HG03354 (cell line): ENCODE measurements at regions not wholly inside any gene's neighbourhood (a gene's known extent, or its start where the extent isn't known, plus 50 kb on each side); places are given as distances from the start of the nearest gene placed in this dataset.

Source experiments
- ATAC-seq: cut with Tn5 transposase; IDR thresholded peaks from one replicate; pipeline ENCODE4 v1.9.1; 2021; ENCODE audit warnings: mild to moderate bottlenecking; ENCODE audit not compliant: unreplicated experiment, poor library complexity, severe bottlenecking

DNA sequence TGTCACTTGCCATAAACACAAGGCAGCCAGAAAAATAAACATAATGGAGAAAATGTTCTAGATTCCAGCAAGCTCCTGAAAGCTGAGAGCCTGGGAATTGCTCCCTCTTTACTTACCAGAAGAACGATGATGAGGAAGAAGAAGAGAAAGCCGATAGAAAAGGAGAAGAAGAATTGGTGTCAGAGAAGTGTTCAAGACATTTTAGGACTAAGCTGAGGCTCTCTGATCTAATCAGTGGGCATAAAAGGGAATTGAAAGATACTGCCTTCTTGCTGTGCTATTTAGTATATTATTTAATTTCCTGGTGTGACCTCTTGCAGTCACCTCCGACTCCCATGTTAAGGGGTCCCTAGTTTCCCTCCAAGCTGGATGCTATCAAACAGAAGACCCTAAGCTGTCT lies 316.6 kb upstream of the JARID2 start:
- ATAC-seq, result no peak

DNA sequence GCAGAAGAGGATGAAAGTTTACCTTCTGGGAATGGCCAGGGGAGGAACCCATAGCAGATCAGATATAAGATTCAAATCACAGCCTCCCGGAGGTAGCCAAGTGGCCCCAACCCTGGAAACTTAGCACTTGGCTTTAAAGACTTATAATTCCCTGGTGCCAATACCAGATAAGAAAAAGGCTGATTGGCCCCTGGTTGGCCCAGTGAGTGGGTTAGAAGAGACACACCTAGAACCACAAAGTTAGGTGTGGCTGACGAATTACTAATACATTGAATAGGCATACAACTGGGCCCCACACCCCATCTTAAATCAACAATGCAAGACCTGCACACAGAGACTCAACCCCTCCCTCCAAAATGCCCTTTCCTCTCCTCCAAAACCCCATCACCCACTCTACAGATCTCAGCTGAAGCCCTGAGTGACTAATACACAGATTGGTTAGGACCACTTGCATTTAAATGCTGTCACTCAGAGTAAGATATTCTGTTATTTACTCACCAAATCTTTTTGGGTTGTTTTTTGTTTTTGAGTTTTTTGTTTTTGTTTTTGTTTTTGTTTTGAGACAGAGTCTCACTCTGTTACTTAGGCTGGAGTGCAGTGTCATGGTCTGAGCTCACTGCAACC lies 315.4 kb upstream of the JARID2 start:
- no peak for ATAC-seq

DNA sequence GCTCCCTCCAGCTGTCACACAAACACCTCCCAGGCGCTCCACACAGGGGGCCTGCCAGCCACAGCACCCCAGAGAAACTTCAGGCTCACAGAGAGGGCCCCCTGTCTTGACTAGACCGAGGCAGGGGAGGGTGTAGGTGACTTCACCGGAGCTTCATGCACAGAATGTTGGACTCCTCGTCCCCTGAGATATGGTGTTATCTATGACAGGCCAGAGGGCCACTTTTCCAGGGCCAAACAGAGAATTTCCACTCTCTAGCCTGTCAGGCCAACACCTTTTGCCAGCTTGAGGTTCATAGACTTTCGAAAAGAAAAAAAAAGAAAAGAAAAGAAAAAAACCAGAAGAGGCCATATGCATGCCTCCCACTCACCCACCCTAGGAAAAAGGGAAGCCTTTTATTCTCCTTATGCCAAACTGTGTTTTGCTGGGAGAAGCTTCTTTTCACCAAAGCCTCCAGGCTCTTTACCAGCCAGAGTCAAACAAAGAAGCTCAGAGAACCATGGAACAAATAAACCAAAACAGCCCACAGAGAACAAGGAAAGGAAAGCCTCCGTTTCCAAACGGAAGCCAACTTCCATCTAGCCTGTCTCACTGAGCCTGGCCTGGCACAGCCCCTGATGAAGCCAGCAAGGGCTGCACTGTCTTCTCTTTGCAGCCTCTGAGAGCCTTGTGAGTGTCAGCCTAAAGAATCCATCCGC lies 313.2 kb upstream of the JARID2 start:
- ATAC-seq, result no peak

DNA sequence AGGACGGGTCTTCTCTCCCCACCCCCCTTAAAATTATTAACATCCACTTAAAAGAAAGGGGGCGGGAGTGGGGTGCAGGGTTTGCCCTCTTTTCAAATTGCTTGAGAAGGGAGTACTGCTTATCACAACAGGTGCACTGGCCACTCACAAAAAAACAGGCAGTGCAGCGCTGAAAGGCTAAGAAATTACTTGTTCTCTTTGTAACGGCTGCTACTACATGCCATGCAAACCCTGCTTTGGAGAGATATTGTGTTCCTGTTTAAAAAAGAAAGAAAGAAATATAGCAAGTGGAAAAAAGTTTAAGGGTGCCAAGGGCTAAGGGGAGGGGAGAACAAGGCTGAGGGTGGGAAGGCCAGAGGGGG lies 312.7 kb upstream of the JARID2 start:
- ATAC-seq, result no peak

DNA sequence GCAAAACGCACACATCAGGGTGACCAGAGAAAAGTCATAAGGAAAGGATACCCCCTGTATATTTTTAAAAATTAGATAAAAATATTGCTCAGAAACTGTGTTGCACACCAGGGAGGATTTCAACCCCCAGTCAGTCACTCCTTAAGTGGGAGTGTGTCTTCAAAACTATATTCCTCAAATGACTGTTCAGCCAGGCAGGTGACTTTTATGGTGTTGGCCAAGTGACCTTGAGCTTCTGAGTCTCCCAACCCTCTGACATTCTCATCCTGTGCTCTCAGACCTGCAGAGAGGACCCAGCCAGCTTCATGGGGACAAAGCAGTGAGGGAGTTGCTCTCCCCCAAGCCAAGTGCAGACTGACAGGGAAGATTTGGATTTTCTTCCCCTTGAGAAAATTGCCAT lies 311.9 kb upstream of the JARID2 start:
- ATAC-seq, result no peak

DNA sequence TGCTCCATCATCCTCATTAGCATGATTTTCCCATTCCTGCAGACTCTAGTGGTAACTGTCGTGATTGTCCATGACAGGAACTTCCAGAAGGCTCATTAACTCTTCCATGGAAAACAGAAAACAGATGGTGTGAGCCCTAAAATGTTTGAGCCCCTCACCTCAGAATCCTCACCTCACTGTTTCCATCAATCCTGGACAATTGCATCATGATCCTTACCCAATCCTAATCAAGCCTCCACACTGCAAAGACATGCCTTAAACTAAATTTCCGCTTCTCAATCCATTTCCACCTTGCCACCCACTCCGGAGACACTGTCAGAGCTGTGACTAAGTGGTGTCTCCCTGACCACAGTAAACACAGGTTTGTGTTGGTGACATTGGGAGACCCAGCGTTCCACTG lies 311.0 kb upstream of the JARID2 start:
- no peak for ATAC-seq

DNA sequence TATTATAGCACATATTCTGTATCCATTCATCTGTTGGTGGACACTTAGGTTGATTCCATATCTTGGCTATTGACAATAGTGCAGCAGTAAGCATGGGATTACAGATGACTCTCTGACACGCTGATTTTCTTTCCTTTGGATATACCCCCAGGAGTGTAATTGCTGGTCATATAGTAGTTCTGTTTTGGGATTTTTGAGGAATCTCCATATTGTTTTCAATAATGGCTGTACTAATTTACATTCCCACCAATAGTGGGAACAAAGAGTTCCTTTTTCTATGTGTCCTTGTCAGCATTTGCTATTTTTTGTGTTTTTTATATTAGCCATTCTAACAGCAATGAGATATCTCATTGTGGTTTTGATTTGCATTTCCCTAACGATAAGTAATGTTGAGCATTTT lies 309.0 kb upstream of the JARID2 start:
- no peak for ATAC-seq

DNA sequence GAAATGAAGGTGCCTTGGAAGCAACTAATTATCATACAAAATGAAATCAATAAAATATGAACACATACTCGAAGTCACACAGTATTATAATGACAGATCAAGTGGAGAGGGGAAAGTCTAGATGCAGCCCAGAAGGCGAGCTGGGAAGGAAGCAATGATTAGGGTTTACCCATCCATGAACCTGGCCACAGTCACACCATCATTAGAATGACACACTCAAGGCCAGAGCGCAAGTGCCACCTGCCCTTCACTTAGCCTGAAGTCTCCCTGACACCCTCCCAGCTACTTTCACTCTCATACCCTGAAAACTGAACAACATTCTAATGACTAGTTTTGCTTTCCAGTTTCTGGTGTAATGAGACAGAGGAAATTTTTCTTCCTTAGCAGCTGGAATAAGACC lies 302.8 kb upstream of the JARID2 start:
- no peak for ATAC-seq

DNA sequence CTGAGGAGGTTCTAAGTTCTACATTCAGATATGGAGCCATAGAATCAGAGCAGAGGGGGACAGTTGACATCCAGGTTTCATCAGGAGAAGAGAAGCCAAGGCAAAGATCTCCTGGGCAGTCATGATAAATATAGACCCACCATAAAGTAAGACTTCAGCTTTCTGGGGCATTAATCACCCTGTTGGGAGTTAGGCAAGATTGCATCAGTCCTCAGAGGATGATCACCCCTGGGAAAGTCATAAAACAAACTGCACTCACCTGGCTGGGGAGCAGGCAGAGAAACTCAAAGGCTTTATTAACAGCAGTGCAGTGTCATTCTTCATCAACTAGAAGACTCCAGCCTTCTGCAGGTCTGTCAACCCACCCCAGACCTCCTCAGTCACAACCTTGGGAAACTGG lies 301.3 kb upstream of the JARID2 start:
- no peak for ATAC-seq

DNA sequence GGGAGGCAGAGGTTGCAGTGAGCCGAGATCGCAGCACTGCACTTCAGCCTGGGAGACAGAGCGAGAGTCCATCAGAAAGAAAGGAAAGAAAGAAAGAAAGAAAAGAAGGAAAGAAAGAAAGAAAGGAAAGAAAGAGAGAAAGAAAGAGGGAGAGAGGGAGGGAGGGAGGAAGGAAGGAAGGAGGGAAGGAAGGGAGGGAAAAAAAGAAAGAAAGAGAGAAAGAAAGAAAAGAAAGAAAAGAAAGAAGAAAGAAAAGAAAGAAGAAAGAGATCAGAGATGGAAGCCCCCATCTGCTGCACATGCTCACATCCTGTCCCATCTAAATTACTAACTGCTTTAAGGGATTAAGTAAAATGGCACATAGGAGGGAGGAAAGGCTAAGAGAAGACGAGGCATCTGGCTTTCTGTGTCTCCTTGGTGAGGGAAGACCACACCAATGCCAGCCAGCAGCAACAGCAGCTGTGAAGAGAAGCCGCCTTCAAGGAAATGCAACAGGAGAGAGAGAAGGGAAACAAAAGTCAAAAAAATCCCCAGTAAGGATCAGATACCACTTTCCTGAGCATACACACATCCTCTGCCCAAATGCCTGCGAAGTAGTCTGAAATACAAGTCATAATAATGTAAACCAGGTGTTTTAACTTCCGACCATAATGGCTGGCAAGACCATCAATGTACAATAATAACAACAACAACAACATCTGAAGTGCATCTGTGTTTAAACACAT lies 300.2 kb upstream of the JARID2 start:
- ATAC-seq, result no peak

DNA sequence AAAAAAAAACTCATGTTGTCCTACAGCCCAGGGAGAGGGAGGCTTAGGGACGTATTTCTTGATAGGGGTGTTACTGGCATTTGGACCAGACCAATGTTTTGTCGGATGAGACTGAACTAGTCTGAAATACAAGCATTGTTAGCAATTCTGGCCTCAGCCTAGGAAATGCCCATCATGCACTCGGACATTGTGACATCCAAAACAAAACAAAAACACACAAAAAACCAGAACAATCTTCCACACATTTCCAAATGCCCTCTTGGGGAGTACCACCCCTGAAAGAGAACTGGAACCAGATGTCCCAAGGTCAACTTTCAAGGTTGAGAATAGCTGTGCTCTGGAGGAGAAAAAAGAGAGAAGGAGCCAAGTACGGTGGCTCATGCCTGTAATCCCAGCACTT lies 299.1 kb upstream of the JARID2 start:
- no peak for ATAC-seq

DNA sequence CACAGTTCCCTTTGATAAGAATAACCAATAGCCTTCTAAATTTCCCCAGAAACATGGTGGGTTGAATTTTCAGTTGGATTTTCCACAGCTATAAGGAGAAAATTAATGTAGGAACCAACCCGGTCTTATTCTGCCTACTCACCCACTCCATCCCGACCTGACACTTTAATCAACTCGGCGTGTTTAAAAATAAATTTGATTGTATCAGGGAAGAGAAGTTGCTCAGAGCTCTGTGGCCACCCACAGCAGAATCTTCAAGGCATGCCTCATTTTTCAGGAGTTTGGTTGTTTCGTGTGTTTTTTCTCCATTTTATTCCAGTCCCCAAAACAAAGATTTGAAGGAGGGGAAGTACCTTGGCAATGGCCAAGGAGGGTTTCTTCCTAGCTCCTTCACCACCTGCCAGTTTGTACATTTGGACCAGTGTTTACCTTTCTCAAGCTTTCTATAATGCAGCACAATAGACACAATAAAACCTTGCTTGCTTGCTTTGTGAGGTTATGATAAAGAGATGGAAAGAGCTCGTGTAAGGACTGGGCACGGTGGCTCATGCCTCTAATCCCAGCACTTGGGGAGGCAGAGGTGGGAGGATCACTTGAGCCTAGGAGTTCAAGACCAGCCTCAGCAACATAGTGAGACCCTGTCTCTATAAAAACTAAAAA lies 297.2 kb upstream of the JARID2 start:
- no peak for ATAC-seq

DNA sequence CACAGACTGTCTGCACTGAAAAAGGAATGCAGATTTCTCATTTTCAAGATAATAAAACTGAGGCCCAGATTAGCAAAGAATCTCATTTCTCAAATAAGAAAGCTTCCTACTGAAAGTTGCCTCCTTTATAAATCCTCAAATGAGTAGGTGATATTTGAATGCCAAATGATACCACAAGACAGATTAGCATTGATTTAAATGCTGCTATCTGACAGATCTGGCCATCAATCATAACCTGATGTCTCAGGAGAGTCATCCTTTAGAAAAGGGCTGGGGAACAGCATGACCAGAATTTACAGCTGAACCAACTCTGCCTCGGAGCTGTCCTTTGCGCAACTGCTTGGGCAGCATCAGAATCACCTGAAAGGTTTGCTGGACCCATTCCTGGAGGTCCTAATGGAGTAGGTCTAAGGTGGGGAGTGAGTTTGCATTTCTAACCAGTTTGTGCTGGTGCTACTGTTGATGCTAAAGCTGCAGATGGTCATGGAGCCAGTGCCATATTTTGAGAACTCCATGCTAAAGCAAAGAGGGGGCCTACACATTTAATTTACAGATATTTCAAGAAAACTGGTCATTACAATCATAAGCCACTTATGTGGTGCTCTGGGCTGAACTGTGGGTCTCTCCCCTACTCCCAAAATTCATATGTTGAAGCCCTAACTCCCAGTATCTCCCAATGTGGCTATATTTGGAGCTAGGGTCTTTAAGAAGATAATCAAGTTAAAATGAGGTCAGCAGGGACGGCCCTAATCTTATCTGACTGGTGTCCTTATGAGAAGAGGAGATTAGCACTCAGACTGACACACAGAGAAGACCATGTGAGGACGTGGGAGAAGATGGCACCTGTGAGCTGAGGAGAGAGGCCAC lies 295.5 kb upstream of the JARID2 start:
- ATAC-seq, result no peak

DNA sequence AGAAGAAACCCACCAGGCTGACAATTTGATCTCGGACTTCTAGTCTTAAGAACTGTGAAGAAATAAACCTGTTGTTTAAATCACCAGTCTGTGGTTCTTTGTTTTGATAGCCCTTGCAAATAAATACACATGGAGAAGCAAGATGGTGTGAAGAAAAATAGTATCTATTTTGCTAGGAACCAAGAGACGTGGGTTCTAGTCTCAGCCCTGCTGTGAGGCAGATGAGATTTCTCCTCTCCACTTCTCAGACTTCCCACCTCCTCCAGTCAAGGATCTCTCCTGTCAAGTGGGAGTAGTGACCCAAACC lies 294.9 kb upstream of the JARID2 start:
- no peak for ATAC-seq

DNA sequence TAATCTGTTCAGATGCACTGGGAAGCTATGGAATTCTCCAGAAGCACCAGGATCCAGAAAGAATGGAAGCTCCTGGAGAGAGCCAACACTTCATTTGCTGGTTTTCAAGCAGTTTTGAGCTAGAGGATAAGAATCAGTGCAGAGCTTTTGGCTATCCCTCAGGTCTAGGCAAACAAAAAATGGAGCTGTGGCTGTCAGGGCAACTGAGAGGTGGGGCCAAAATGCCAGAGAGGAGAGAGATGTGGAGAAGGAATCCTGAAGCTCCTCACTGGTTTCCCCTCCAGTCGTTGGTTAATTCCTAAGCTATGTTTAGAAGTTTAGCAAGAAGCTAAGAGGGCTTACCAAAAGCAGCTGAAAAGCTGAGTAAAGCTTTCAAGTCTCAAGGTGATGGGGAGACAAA lies 294.2 kb upstream of the JARID2 start:
- ATAC-seq, result no peak

DNA sequence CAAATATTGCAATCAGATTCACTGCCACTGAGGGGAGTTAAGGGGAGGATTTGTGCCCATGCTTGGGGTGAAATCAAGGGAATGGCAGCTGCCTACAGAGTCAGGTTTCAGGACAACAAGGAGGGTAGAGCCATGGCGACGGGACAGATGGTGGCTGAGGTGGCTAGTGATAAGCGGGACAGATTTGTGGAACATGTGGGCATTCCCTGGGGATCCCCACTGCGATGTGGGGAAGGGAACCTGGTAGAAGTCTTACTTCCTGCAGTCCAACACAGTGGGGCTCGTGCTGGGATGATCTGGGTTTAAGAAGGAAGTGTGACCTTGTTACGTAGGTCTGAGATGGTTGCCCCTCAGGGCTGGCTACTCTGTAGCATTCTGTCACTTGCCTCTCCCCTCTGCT lies 292.0 kb upstream of the JARID2 start:
- ATAC-seq, result no peak

DNA sequence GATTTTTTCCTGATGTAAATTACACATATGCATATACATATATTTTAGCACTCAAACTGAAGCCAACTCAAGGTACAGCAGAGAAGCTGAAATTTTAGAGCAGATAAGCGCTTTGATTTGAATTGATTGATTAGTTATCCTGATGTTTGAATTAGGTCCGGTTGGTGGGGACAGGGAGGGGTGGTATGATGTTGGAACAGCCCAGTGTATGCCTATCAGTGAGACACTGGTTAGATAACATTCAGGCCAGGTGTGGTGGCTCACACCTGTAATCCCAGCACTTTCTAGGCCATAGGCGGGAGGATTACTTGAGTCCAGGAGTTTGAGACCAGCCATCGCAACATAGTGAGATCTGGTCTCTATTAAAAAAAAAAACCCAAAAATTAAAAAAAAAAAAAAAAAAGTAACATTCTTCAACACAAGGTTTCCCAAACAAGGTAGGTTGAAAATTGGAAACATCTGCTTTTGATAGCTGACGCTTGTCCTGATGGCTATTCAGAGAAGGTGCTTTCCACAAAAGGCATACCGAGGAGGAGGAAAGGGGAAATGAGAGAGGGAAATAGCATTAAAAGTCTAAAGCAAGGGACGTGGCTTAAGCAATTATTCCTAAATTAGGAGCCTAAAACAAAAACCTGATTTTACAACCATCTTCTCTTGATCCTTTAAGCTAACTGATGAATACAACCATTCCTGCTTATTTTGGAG lies 288.4 kb upstream of the JARID2 start:
- ATAC-seq, result no peak

DNA sequence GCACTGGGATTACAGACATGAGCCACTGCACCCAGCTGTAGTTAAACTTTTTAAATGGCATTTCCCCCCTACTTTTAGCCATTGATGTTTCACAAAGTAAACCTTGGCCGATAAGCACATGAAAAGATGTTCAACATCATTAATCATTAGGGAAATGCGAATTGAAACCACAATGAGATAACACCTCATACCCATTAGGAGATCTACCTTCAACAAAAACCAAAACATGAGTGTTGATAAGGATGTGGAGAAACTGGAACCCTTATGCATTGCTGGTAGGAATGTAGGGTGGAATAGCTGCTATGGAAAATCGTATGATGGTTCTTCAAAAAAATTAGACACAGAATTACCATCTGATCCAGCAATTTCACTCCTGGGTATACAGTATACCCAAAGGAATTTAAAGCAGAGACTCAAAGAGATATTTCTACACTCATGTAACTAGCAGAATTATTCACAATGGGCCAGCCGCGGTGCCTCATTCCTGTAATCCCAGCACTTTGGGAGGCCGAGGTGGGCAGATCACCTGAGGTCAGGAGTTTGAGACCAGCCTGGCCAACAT lies 286.5 kb upstream of the JARID2 start:
- no peak for ATAC-seq

DNA sequence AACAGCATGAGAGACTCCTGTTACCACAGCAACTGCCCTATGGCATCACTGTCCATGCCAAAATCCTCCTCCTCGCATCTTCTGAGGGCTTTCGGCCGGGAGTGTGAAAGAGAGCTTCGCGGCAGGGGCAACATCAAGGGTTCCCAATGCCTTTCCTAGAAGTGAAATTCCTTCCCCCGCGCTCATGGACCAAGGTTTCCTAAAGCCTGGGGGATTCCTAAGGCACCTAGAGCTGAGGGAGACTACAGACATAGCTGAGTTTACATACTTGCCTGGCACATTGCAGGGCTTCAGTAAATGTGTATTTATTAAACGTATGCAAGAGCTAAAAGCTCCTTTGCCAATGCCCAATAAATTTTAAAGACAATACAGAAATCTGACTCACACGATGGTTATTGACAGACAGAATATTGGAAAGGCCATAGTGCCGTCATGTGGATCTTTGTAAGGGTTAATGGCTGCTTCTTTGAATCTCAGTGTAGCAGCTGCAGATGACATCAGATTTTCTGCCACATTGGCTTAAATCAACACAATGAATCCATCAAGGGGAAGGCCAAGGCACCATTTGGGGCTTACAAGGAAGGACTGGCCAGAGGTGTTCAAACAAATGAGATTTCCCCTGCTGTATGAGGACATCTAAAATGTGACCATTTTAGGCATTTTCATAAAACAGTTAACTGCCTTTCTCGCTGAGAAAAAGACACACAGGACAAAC lies 281.2 kb upstream of the JARID2 start:
- no peak for ATAC-seq
